Cardiac muscle cell (in vitro differentiated cells and primary cell): ENCODE measurements at regions not wholly inside any gene's neighbourhood (a gene's known extent, or its start where the extent isn't known, plus 50 kb on each side); places are given as distances from the start of the nearest gene placed in this dataset.

Experiments used
- DNase-seq, 2 donors: peaks; one replicate each; pipeline versions ENCODE4 v3.0.0 to v3.0.0-alpha.2; 2010 to 2017; ENCODE audit warnings: low read depth in 1 of 2, low spot score in 1 of 2
- H3K27ac ChIP-seq: fragments of 200-600 bp; sonication (generic); 2 replicates; pipeline ENCODE4 v1.5.1; 2016
- H3K27me3 ChIP-seq: fragments of 200-600 bp; sonication (generic); 2 replicates; pipeline ENCODE4 v1.6.0; 2016; ENCODE audit warnings: control low read depth
- H3K36me3 ChIP-seq: fragments of 200-600 bp; sonication (generic); 2 replicates; pipeline ENCODE4 v1.5.1; 2016; ENCODE audit warnings: control low read depth
- H3K4me1 ChIP-seq: fragments of 200-600 bp; sonication (generic); 2 replicates; pipeline ENCODE4 v1.8.1; 2017; ENCODE audit warnings: low read depth, mild to moderate bottlenecking, mixed run types
- H3K4me3 ChIP-seq: fragments of 200-600 bp; sonication (generic); 2 replicates; pipeline ENCODE4 v1.5.1; 2016; ENCODE audit warnings: mild to moderate bottlenecking
- H3K9me3 ChIP-seq: fragments of 200-600 bp; sonication (generic); 2 replicates; pipeline ENCODE4 v1.5.1; 2017; ENCODE audit warnings: low read depth, mild to moderate bottlenecking, control low read depth
- CTCF ChIP-seq: IDR thresholded peaks from 2 replicates; pipeline ENCODE4 v1.5.1; 2012; ENCODE audit warnings: low read depth, mild to moderate bottlenecking, low read length

GRCh38 chr7:94270772-94271171 is 123.9 kb upstream of the COL1A2 start:
- no peaks in the 10 kb centered on the region for H3K27me3 ChIP-seq
- no peak for TF ChIP-seq CTCF
- H3K9me3 ChIP-seq: no peaks in the 10 kb centered on the region
- no peak overlapping the region for H3K4me3 ChIP-seq
- no peaks in the 10 kb centered on the region for H3K36me3 ChIP-seq
- no peak overlapping the region for H3K27ac ChIP-seq
- peaks cover 5% of the 10 kb centered on the region for H3K4me1 ChIP-seq
- DNase-seq: no peak

- no peaks in the 10 kb centered on the region for H3K9me3 ChIP-seq
- TF ChIP-seq CTCF: no peak
- no peak for DNase-seq
- no peaks in the 10 kb centered on the region for H3K36me3 ChIP-seq
- no peak overlapping the region for H3K27ac ChIP-seq
- peaks cover 20% of the 10 kb centered on the region for H3K4me1 ChIP-seq
- no peaks in the 10 kb centered on the region for H3K27me3 ChIP-seq
- H3K4me3 ChIP-seq: no peak overlapping the region
Observed at GRCh38 chr7:94272821-94273583, 121.7 kb upstream of the COL1A2 start.

- H3K36me3 ChIP-seq: no peaks in the 10 kb centered on the region
- H3K4me3 ChIP-seq: no peak overlapping the region
- no peak overlapping the region for H3K27ac ChIP-seq
- no peaks in the 10 kb centered on the region for H3K27me3 ChIP-seq
- H3K9me3 ChIP-seq: no peaks in the 10 kb centered on the region
- H3K4me1 ChIP-seq: peaks cover 20% of the 10 kb centered on the region
- TF ChIP-seq CTCF: no peak
- DNase-seq: no peak
Observed at GRCh38 chr7:94274828-94275227, 119.9 kb upstream of the COL1A2 start.

- Histone ChIP-seq H3K27ac (peak overlapping the region; percentile 36), H3K27me3 (no peaks in the 10 kb centered on the region), H3K9me3 (no peaks in the 10 kb centered on the region), H3K36me3 (no peaks in the 10 kb centered on the region), H3K4me3 (no peak overlapping the region), H3K4me1 (peaks cover 28% of the 10 kb centered on the region)
- no peak for TF ChIP-seq CTCF
- peak; percentile 52 to 63 for DNase-seq
Observed at GRCh38 chr7:94276027-94276426, 118.7 kb upstream of the COL1A2 start.

GRCh38 chr7:94276795-94277194 is 117.9 kb upstream of the COL1A2 start:
- TF ChIP-seq CTCF: peak; percentile 27
- Histone ChIP-seq H3K27ac (peak overlapping the region; percentile 36), H3K27me3 (no peaks in the 10 kb centered on the region), H3K4me3 (no peak overlapping the region), H3K9me3 (no peaks in the 10 kb centered on the region), H3K36me3 (no peaks in the 10 kb centered on the region), H3K4me1 (peaks cover 35% of the 10 kb centered on the region)
- DNase-seq: peak; percentile 30 to 62
